WTC11 (cell line): ENCODE measurements at regions not wholly inside any gene's neighbourhood (a gene's known extent, or its start where the extent isn't known, plus 50 kb on each side); places are given as distances from the start of the nearest gene placed in this dataset.

Experiments
- ATAC-seq: fragments of 200-7000 bp; cut with Tn5 transposase; 2 replicates; pipeline ENCODE4 v1.10.0; 2021; ENCODE audit warnings: mild to moderate bottlenecking, moderate library complexity
- CTCF ChIA-PET: fragments of 300-600 bp; sonication (Branson Sonifier 250); formaldehyde crosslinking; loops from one replicate; lab custom pipeline; 2021; ENCODE audit warnings: antibody characterized with exemption; lab: Charles Lee
- POLR2A ChIA-PET: fragments of 350-600 bp; sonication (Branson Sonifier 250); formaldehyde crosslinking; loops from one replicate; lab custom pipeline; 2021; ENCODE audit warnings: antibody characterized with exemption; lab: Charles Lee
- DNase-seq: peaks from one replicate; pipeline ENCODE4 v3.0.0; 2021; ENCODE audit warnings: low spot score
- H3K27ac Mint-ChIP-seq: 2 replicates; pipeline ENCODE4 v1.8.0; 2021; ENCODE audit warnings: mixed read lengths
- H3K27me3 Mint-ChIP-seq: 2 replicates; pipeline ENCODE4 v1.8.0; 2021; ENCODE audit warnings: low read depth, mild to moderate bottlenecking, moderate library complexity, mixed read lengths
- H3K36me3 Mint-ChIP-seq: 2 replicates; pipeline ENCODE4 v1.8.0; 2021; ENCODE audit warnings: mixed read lengths
- H3K4me1 Mint-ChIP-seq: 2 replicates; pipeline ENCODE4 v1.8.0; 2022; ENCODE audit warnings: mixed read lengths
- H3K4me3 Mint-ChIP-seq: 2 replicates; pipeline ENCODE4 v1.8.0; 2021; ENCODE audit warnings: mild to moderate bottlenecking, moderate library complexity, mixed read lengths
- H3K9me3 Mint-ChIP-seq: 2 replicates; pipeline ENCODE4 v1.8.0; 2021; ENCODE audit warnings: mixed read lengths
- ELF4 ChIP-seq: sonication (generic); formaldehyde crosslinking; IDR thresholded peaks from 2 replicates; pipeline ENCODE4 v1.8.1; 2022; ENCODE audit warnings: low read depth, mild to moderate bottlenecking, moderate library complexity, missing genetic modification reagents
- EMX1 ChIP-seq: fragments of 250-450 bp; sonication (Bioruptor Pico); IDR thresholded peaks from 2 replicates; pipeline ENCODE4 v1.8.0; 2021; ENCODE audit warnings: mild to moderate bottlenecking
- HMGA2 ChIP-seq: fragments of 250-450 bp; sonication (Bioruptor Pico); IDR thresholded peaks from 2 replicates; pipeline ENCODE4 v1.4.0; 2021; ENCODE audit warnings: mild to moderate bottlenecking, moderate library complexity
- JUN ChIP-seq: sonication (generic); formaldehyde crosslinking; IDR thresholded peaks from 2 replicates; pipeline ENCODE4 v1.8.0; 2023; ENCODE audit warnings: mild to moderate bottlenecking, missing genetic modification reagents
- NR1H2 ChIP-seq: sonication (generic); formaldehyde crosslinking; IDR thresholded peaks from 2 replicates; pipeline ENCODE4 v1.9.0; 2021; ENCODE audit warnings: mild to moderate bottlenecking, moderate library complexity, missing genetic modification reagents
- NR2C2 ChIP-seq: sonication (generic); formaldehyde crosslinking; IDR thresholded peaks from 2 replicates; pipeline ENCODE4 v1.8.0; 2022; ENCODE audit warnings: mild to moderate bottlenecking, missing genetic modification reagents
- PRRX2 ChIP-seq: fragments of 250-450 bp; sonication (Bioruptor Pico); IDR thresholded peaks from 2 replicates; pipeline ENCODE4 v1.8.0; 2021; ENCODE audit warnings: mild to moderate bottlenecking
- RORB ChIP-seq: fragments of 250-450 bp; sonication (Bioruptor Pico); IDR thresholded peaks from 2 replicates; pipeline ENCODE4 v1.9.0; 2021; ENCODE audit warnings: mild to moderate bottlenecking
- TEAD1 ChIP-seq: sonication (generic); formaldehyde crosslinking; IDR thresholded peaks from 2 replicates; pipeline ENCODE4 v1.8.0; 2022; ENCODE audit warnings: mild to moderate bottlenecking, missing genetic modification reagents
- ZNF138 ChIP-seq: sonication (generic); formaldehyde crosslinking; conservative IDR thresholded peaks from 2 replicates; pipeline ENCODE4 v1.8.1; 2022; ENCODE audit warnings: mild to moderate bottlenecking, moderate library complexity, missing genetic modification reagents
- ZNF219 ChIP-seq: sonication (generic); formaldehyde crosslinking; IDR thresholded peaks from 2 replicates; pipeline ENCODE4 v1.8.0; 2023; ENCODE audit warnings: missing genetic modification reagents, mild to moderate bottlenecking, borderline replicate concordance
- ZNF423 ChIP-seq: fragments of 250-450 bp; sonication (Bioruptor Pico); IDR thresholded peaks from 2 replicates; pipeline ENCODE4 v2.1.2; 2022; ENCODE audit warnings: mild to moderate bottlenecking, moderate library complexity
- TF ChIP-seq, protein P1 (sequence below): sonication (generic); formaldehyde crosslinking; IDR thresholded peaks from 2 replicates; pipeline ENCODE4 v1.8.0; 2022; ENCODE audit warnings: mild to moderate bottlenecking, missing genetic modification reagents
- TF ChIP-seq, protein P2 (sequence below): sonication (generic); formaldehyde crosslinking; IDR thresholded peaks from 2 replicates; pipeline ENCODE4 v1.8.0; 2022; ENCODE audit warnings: mild to moderate bottlenecking, missing genetic modification reagents
- TF ChIP-seq, protein P3 (sequence below): fragments of 250-450 bp; sonication (Bioruptor Pico); IDR thresholded peaks from 2 replicates; pipeline ENCODE4 v1.9.0; 2021; ENCODE audit warnings: mild to moderate bottlenecking
- TF ChIP-seq, protein P4 (sequence below): sonication (generic); formaldehyde crosslinking; IDR thresholded peaks from 2 replicates; pipeline ENCODE4 v1.8.1; 2022; ENCODE audit warnings: mild to moderate bottlenecking, missing genetic modification reagents, moderate library complexity, borderline replicate concordance

DNA sequence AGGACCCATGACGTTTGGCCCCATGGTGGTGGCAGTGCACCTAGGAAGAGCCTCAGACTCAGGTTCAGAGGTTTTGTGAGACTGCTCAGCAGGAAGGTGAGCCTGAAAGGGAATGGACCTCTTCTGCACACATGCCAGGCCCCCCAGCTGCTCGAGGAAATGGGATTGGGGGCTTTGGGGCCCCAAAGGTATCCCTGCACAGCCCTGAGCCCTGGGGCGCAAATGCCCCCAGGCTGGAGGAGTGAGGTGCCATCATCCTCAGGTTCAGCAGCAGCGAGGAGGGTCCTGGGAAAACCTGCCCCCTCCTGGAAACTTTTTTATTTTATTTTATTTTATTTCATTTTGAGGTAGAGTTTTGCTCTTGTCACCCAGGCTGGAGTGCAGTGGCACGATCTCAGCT is 171.8 kb upstream of the MVB12B start:
- Mint-ChIP-seq H3K36me3 (no peaks in the 10 kb centered on the region), H3K27me3 (peaks cover 14% of the 10 kb centered on the region), H3K4me1 (peaks cover 27% of the 10 kb centered on the region), H3K27ac (no peak overlapping the region)
- no peak for DNase-seq
- POLR2A ChIA-PET = no interaction called here
- CTCF ChIA-PET = no interaction called here
- TF ChIP-seq ZNF138 (CRISPR knock-in tag) (no peak), PRRX2 (CRISPR knock-in tag) (no peak), RORB (no peak), ZNF219 (no peak), TEAD1 (CRISPR knock-in tag) (no peak), JUN (no peak), EMX1 (no peak), NR2C2 (CRISPR knock-in tag) (no peak), HMGA2 (CRISPR knock-in tag) (no peak)
- TF ChIP-seq, protein P1, sequence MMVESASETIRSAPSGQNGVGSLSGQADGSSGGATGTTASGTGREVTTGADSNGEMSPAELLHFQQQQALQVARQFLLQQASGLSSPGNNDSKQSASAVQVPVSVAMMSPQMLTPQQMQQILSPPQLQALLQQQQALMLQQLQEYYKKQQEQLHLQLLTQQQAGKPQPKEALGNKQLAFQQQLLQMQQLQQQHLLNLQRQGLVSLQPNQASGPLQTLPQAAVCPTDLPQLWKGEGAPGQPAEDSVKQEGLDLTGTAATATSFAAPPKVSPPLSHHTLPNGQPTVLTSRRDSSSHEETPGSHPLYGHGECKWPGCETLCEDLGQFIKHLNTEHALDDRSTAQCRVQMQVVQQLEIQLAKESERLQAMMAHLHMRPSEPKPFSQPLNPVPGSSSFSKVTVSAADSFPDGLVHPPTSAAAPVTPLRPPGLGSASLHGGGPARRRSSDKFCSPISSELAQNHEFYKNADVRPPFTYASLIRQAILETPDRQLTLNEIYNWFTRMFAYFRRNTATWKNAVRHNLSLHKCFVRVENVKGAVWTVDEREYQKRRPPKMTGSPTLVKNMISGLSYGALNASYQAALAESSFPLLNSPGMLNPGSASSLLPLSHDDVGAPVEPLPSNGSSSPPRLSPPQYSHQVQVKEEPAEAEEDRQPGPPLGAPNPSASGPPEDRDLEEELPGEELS (CRISPR knock-in tag) = no peak
- TF ChIP-seq, protein P2, sequence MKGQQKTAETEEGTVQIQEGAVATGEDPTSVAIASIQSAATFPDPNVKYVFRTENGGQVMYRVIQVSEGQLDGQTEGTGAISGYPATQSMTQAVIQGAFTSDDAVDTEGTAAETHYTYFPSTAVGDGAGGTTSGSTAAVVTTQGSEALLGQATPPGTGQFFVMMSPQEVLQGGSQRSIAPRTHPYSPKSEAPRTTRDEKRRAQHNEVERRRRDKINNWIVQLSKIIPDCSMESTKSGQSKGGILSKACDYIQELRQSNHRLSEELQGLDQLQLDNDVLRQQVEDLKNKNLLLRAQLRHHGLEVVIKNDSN (CRISPR knock-in tag) = no peak
- TF ChIP-seq, protein P3, sequence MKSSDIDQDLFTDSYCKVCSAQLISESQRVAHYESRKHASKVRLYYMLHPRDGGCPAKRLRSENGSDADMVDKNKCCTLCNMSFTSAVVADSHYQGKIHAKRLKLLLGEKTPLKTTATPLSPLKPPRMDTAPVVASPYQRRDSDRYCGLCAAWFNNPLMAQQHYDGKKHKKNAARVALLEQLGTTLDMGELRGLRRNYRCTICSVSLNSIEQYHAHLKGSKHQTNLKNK (CRISPR knock-in tag) = no peak
- TF ChIP-seq, all 79 proteins: peak for 0
- H3K4me3 Mint-ChIP-seq = no peak overlapping the region
- no peak for ATAC-seq
- H3K9me3 Mint-ChIP-seq = peaks cover 3% of the 10 kb centered on the region; the same call in 1 of the 2 replicates

DNA sequence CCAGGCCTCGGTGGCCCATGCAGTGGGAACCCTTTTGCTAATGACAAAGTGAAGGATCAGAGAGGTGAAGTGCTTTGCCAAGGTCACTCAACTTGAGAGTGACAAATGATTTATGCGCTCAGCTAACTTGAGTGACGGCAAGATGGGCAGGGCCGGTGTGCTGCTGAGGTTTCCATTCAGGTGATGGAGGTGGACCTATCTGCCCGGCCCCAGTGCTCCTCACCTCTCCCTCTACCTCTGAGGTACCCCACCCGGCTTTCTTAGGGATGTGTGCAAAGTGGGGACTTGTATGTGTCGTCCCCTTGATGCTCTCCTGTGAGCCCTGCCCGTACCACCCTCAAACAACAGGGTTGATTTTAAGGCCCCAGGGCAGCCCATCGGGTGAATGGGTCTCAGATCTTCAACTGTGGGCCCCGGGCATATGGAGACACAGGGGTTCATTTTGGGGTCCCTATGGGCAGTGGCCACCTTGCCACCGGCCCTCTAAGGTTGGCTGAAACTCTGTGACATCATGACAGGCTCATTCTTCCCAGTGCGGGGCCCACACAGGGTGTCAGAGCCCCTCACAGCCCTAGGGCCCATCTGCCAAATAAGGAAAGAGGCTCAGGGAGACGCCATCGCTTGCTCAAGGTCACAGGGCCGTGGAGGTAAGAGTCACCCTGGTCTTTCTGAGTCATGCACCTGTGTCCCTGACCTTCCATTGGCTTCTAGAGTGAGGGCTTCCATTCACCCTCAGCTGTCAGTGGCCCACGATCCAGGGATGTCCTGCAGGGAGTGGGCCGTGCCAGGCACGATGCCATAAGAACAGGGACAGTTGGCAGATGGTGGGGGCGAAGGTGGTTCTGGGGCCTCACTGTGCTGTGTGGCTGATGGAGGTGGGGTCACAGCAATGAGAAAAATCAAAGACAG is 170.6 kb upstream of the MVB12B start:
- Mint-ChIP-seq H3K4me1 (peaks cover 29% of the 10 kb centered on the region), H3K4me3 (no peak overlapping the region), H3K27me3 (peaks cover 5% of the 10 kb centered on the region), H3K27ac (no peak overlapping the region), H3K9me3 (peaks cover 3% of the 10 kb centered on the region; the same call in 1 of the 2 replicates), H3K36me3 (no peaks in the 10 kb centered on the region)
- TF ChIP-seq, protein P4, sequence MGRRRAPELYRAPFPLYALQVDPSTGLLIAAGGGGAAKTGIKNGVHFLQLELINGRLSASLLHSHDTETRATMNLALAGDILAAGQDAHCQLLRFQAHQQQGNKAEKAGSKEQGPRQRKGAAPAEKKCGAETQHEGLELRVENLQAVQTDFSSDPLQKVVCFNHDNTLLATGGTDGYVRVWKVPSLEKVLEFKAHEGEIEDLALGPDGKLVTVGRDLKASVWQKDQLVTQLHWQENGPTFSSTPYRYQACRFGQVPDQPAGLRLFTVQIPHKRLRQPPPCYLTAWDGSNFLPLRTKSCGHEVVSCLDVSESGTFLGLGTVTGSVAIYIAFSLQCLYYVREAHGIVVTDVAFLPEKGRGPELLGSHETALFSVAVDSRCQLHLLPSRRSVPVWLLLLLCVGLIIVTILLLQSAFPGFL (CRISPR knock-in tag) = no peak
- TF ChIP-seq ZNF219 (no peak), ZNF423 (CRISPR knock-in tag) (no peak), PRRX2 (CRISPR knock-in tag) (no peak), ELF4 (CRISPR knock-in tag) (no peak), NR1H2 (CRISPR knock-in tag) (no peak), TEAD1 (CRISPR knock-in tag) (no peak)
- TF ChIP-seq, protein P2 (CRISPR knock-in tag) = no peak
- POLR2A ChIA-PET = no interaction called here
- no peak for ATAC-seq
- no peak for DNase-seq
- CTCF ChIA-PET = no interaction called here

DNA sequence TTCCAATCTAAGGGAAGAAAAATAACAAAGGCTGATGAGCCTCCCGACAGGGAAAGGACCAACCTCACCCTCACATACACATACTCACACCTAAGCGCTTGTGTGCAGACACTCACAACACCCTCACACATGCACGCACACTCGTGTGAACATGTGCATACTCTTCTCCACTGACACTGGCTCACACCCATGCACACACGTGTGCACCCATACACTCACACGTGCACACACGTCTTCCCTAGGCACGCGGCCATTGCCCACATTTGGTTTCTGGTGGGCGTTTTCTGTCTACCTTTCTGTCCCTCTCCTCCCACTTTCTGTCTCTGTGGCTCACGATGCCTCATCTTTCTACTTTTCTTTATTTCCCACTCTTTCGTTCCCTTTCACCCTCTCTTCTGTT is 169.7 kb upstream of the MVB12B start:
- CTCF ChIA-PET = interaction anchor here (1.2 to 1.4 kb wide), 3 partner anchors 107 to 334 kb away, joined by 3 to 7 read pairs (median 3); no protein-coding TSS in a partner anchor
- Mint-ChIP-seq H3K4me3 (no peak overlapping the region), H3K27ac (no peak overlapping the region), H3K36me3 (no peaks in the 10 kb centered on the region), H3K4me1 (peaks cover 20% of the 10 kb centered on the region), H3K27me3 (peaks cover 2% of the 10 kb centered on the region), H3K9me3 (peaks cover 3% of the 10 kb centered on the region; the same call in 1 of the 2 replicates)
- ATAC-seq (no peak), DNase-seq (no peak)
- POLR2A ChIA-PET = no interaction called here
- TF ChIP-seq PRRX2 (CRISPR knock-in tag) = no peak
